Type B pancreatic cell (in vitro differentiated cells): ENCODE measurements at regions not wholly inside any gene's neighbourhood (a gene's known extent, or its start where the extent isn't known, plus 50 kb on each side); places are given as distances from the start of the nearest gene placed in this dataset.

Experiments used
- DNase-seq: peaks from one replicate; pipeline ENCODE4 v3.0.0; 2021; ENCODE audit warnings: mixed read lengths; ENCODE audit not compliant: unreplicated experiment; ENCODE audit errors: extremely low spot score
- H3K27ac Mint-ChIP-seq: 2 replicates; pipeline ENCODE4 v1.8.0; 2021; ENCODE audit warnings: mild to moderate bottlenecking, mixed read lengths
- H3K27me3 Mint-ChIP-seq: 2 replicates; pipeline ENCODE4 v1.8.0; 2021; ENCODE audit warnings: mixed read lengths
- H3K36me3 Mint-ChIP-seq: 2 replicates; pipeline ENCODE4 v1.8.0; 2021; ENCODE audit warnings: mixed read lengths
- H3K4me1 Mint-ChIP-seq: one replicate; pipeline ENCODE4 v1.8.0; 2021; ENCODE audit warnings: mixed read lengths; ENCODE audit not compliant: unreplicated experiment
- H3K4me3 Mint-ChIP-seq: 2 replicates; pipeline ENCODE4 v1.8.0; 2021; ENCODE audit warnings: mild to moderate bottlenecking, mixed read lengths
- H3K9me3 Mint-ChIP-seq: 2 replicates; pipeline ENCODE4 v1.8.0; 2021; ENCODE audit warnings: mixed read lengths
- TF ChIP-seq, protein P1 (sequence below): fragments of 200-600 bp; sonication (generic); conservative IDR thresholded peaks from 2 replicates; pipeline ENCODE4 v1.5.0; 2021; ENCODE audit warnings: antibody characterized with exemption, mild to moderate bottlenecking

DNA sequence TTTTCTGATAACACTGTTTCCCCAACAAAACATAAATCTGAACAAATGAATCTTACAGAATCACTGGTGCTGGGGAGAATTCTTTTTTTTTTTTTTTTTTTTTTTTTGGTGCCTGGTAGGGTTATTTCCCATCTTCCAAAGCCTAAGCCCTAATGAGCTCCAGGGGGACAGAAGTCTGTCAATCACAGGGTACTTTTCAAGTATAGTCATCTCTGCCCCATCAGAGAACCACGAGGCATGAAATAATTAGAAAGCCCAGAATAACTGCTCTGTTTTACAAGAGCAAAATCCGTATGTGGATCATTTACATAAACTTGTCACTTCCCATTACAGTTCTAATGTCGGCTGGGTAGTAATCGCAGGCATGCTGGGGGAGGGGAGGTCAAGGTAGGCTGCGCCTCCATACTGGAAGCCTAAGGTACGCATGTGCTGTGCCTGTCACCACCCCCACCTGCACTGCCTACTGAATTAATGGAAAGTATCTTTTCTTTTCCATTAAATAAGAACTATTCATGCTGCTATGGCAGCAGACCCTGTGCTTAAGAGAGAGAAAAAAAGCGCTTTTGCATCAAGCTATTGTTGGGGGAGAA lies 164.7 kb upstream of the LEF1 start:
- H3K36me3 Mint-ChIP-seq, result no peaks in the 10 kb centered on the region
- H3K9me3 Mint-ChIP-seq, result peaks cover 5% of the 10 kb centered on the region
- H3K27ac Mint-ChIP-seq, result no peak overlapping the region
- H3K27me3 Mint-ChIP-seq, result peaks cover 9% of the 10 kb centered on the region
- DNase-seq, result no peak
- no peak overlapping the region for H3K4me3 Mint-ChIP-seq
- TF ChIP-seq, protein P1, sequence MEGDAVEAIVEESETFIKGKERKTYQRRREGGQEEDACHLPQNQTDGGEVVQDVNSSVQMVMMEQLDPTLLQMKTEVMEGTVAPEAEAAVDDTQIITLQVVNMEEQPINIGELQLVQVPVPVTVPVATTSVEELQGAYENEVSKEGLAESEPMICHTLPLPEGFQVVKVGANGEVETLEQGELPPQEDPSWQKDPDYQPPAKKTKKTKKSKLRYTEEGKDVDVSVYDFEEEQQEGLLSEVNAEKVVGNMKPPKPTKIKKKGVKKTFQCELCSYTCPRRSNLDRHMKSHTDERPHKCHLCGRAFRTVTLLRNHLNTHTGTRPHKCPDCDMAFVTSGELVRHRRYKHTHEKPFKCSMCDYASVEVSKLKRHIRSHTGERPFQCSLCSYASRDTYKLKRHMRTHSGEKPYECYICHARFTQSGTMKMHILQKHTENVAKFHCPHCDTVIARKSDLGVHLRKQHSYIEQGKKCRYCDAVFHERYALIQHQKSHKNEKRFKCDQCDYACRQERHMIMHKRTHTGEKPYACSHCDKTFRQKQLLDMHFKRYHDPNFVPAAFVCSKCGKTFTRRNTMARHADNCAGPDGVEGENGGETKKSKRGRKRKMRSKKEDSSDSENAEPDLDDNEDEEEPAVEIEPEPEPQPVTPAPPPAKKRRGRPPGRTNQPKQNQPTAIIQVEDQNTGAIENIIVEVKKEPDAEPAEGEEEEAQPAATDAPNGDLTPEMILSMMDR, result no peak
- H3K4me1 Mint-ChIP-seq, result peaks cover 28% of the 10 kb centered on the region

DNA sequence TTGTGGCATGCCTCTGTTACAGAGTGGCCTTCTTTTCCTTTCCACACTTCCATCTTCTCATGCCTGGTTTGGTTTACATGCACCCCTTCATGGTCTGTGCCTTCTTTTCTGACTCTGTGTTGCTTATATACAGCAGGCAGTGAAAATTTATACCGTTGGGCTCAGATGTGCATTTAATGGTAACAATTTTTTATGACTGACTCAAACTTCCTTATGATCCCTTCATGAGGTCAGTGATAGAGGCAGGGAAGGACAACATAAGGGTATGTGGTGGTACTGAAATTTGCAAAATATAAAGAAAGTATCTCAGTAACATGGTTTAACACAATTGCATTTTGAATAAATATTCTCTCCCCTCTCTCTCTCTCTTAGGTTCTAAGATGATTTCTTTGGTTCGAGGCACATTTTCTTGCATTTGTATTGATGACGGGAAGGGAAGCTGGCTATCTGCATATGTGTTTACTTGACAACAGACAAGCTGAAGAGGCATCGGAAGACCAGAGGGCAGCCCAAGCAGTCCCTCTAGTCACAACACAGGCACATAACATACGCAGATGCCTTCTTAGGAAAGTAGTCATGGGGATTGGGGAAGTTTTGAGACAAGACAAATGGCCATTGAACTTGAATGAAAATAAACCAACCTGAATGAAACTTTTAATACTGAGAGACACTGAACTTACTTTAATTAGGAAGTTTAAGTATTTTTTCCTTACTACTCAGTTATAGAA lies 163.3 kb upstream of the LEF1 start:
- no peak overlapping the region for H3K27ac Mint-ChIP-seq

DNA sequence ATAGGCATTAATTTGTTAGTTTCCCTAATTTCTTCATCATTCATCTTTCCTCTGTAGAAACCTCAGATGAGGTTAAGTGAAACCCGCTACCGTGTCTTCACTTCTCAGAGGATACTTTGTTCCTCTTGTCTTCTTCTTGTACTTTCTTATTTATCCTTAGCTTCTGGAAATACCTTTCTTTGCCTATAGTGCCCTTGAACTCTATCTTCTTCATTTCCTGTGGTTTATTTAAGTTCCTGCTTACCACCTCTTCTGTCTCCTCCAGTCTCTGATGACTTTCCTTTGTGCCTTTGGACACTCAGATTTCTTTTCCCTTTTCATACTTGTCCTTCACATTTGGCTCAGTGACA lies 159.6 kb upstream of the LEF1 start:
- H3K4me1 Mint-ChIP-seq, result peaks cover 4% of the 10 kb centered on the region

More for the DNA sequence above, 163.3 kb upstream of the LEF1 start:
- Mint-ChIP-seq H3K36me3 (no peaks in the 10 kb centered on the region), H3K4me3 (no peak overlapping the region), H3K9me3 (peaks cover 7% of the 10 kb centered on the region), H3K27me3 (peaks cover 19% of the 10 kb centered on the region), H3K4me1 (peaks cover 14% of the 10 kb centered on the region)
- TF ChIP-seq, protein P1, result no peak
- DNase-seq, result no peak

DNA sequence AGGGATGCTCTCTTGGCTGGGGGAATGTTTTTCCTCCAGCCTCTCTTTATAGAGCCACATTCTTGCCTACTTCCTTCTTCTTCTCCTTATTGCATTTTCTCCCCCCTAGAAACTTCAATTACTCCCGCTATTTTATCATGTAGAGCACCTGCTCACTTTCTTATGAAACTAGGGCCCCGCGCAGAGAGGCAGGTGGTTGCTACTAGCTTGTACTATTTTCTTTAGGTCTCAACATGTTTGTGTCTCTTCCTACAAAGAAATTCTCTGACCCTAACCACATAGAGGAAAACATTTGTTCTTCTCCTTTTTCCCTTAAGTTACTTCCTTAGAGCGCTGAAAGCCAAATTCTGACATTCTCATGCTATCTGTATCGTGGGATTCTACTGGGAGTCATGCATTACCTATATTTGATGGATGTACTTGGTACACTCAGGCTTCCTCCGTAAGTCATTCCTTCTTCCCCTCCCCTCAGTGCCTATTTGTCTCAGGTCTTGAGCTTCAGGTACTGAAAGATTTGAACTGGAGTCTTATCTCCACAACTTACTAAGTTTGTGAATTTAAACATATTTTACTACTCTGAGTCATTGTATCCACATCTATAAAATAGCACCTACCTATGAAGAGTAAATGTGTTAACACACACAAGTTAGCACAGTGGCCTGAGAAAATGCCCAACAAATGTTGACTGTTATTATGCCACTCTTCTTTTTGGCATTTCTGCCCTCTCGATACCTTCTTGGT lies 159.1 kb upstream of the LEF1 start:
- Mint-ChIP-seq H3K9me3 (peaks cover 7% of the 10 kb centered on the region), H3K4me1 (peaks cover 4% of the 10 kb centered on the region), H3K4me3 (no peak overlapping the region), H3K27ac (no peak overlapping the region), H3K36me3 (no peaks in the 10 kb centered on the region), H3K27me3 (peaks cover 19% of the 10 kb centered on the region)
- TF ChIP-seq, protein P1, result no peak
- no peak for DNase-seq

More for the DNA sequence above, 159.6 kb upstream of the LEF1 start:
- H3K9me3 Mint-ChIP-seq, result peaks cover 7% of the 10 kb centered on the region
- TF ChIP-seq, protein P1, result no peak
- DNase-seq, result no peak
- no peak overlapping the region for H3K27ac Mint-ChIP-seq
- no peak overlapping the region for H3K4me3 Mint-ChIP-seq
- peaks cover 19% of the 10 kb centered on the region for H3K27me3 Mint-ChIP-seq
- H3K36me3 Mint-ChIP-seq, result no peaks in the 10 kb centered on the region

DNA sequence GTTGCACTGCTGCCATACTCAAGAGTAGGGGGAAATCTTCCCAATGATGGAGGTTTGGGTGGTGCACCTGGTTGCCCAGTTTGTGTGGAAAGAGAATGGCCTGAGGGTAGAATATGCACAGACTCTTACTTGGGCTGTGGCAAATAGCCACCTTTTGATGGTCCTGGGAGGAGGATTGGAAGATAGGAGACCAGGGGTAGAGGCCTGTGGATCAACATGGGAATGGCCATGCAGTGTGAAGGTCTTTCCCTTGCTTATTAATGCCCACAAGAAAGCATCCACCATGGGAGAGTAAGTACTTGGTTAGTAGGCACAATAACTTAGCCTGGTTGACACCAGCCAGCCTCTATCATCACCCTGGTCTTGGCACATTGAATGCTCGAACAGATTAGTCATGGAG lies 156.8 kb upstream of the LEF1 start:
- Mint-ChIP-seq H3K27ac (no peak overlapping the region), H3K27me3 (peaks cover 19% of the 10 kb centered on the region), H3K4me3 (no peak overlapping the region), H3K4me1 (no peaks in the 10 kb centered on the region), H3K36me3 (no peaks in the 10 kb centered on the region), H3K9me3 (peaks cover 18% of the 10 kb centered on the region)
- TF ChIP-seq, protein P1, result no peak
- no peak for DNase-seq
